ENCODE measurements at regions not wholly inside any gene's neighbourhood (a gene's known extent, or its start where the extent isn't known, plus 50 kb on each side); places are given as distances from the start of the nearest gene placed in this dataset.

DNA sequence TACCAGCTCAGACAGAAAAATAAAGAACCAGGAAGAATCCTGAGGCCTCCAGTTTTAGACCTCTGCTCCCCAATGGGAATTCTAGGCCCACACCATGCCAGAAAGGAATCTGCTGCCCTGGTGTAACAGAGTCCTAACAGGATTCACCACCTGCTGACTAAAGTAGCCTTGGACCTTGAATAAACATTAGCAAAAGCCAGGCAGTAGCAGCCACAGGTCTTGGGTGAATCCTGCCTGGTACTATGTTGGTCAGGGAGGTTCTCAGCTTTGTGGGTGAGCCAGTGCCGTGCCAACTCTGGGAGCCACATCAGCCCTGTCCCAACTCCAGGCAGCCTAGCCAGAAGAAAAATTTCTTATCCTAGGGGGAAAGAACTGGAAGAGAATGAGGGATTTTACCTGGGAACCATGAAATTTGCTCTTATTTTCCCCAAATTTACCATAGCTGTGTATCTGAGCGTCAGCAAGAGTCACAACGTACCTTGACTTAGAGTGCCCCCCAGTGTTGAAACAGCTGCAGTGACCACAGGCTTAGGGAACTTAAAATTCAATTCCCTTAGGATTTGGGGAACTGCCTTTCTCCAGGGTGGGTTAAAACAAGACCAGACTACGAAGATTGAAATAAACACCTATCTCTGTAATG is 1895.6 kb upstream of the PRR20A start:
- no peak for DNase-seq (ENCODE audit: low read depth)

DNA sequence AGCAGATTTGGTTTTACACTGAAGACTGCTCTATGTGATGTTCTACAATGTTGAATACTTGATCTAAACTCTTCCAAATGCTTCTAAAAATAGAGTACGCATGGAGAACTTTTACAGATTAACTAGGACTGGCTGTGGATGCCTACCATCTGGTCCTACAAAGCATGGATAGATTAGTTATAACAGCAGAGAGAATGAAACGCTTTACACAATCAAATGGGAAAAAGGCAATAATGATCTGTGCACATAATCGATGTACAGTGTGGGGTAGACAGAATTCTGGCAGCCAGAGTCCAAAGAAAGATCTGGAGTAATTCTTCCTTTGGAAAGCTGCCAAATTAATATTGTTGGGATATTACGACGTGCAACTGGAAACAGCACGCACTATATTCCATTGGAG is 1885.5 kb upstream of the PRR20A start:
- DNase-seq (ENCODE audit: low read depth) = no peak

GRCh38 chr13:55263045-55263444 is 1877.7 kb upstream of the PRR20A start:
- no peak for DNase-seq (ENCODE audit: low read depth)

DNA sequence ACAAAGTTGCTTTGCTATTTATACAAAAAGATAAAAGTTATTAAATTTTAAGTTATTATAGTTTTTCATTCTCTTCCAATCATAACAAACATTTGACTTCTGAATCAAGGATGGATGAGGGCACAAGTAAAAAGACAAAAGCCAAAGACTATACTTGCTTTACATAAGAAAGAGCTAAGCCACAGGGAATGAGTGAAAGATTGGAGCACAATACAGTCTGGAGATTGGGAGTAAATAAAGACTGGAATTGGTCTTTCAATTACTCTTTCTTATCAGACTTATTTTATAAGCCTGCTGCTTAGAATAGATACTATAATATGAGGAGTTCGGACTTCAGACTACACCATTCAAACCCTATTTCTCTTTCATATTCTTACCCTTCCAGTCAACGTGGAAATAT is 1874.1 kb upstream of the PRR20A start:
- DNase-seq (ENCODE audit: low read depth) = no peak

DNA sequence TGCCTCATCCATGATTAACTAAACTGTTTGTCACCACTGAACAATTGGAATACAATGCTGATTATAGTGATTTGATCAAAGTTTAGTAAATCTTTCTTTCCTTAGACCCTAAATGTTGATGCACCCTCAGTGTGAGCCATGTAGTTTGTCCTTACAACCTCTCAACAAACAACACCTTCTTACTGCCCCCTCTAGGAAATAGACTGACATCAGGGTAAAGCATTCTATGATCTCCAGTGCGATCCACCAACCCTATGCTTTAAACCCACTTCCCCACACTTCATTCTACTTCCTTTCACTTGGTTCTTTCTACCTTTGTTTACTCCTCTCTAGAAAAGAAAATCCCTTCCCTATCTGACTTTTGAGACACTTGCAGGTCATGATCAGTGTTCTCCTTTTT is 1842.5 kb upstream of the PRR20A start:
- DNase-seq (ENCODE audit: low read depth) = no peak

DNA sequence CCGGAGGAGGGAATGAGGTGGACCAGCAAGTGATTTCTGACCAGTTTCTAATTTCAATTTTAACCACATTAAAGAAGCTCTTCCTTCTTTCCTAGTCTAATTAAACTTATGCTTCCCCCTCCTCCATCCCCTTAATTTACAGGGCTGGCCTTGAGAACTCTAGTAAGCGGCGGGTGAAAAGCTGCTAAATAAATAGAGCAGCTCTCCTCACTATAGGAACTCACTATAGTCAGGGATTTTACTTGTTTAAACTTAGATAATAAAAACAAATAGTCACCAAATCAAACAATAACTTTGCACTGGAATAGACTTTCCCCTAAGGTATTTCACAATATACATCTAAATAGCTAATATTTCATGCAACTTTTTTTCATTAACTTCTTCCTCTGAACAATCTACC is 1838.2 kb upstream of the PRR20A start:
- DNase-seq (ENCODE audit: low read depth) = no peak

- DNase-seq (ENCODE audit: low read depth) = no peak
These were observed 1832.8 kb upstream of the PRR20A start for GRCh38 chr13:55307909-55308308.

DNA sequence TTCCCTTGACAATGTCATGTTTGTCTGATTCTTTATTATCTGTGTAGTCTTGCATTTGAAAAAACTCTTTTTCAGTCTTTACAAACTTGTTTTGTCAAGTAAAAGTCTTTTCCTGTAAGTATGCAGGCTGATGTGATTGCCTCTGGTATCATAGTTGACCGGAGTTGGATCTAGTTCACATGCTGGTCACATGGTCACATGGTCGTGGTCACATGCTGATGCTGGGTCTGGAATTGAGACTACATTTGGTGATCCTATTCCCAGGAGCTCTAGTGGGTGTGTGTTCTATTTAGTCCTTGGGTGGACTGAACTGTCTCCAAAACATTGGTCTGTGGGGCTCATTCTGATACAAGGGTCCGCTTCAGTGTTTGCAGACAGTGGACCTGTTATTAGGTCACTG is 1798.8 kb upstream of the PRR20A start:
- no peak for DNase-seq (ENCODE audit: low read depth)

DNA sequence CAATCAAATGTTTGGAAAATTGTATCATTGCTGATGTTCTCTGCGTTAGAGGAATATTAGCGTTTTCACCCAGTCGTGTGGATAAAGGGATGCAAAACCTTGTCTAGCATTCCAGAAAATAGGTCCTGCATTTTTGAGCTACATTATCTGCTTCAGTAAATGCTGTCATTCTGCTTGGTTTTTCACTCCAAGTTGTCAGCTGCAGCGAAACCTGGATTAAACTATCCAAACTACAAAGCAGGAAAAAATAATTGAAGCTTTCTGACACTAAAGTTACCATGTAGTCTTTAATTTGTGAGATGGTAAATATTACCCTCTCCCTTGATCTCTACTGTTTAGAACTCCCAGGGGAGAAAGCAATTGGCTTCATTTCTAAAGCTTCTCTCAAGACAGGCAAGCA is 1795.5 kb upstream of the PRR20A start:
- DNase-seq (ENCODE audit: low read depth) = no peak

DNA sequence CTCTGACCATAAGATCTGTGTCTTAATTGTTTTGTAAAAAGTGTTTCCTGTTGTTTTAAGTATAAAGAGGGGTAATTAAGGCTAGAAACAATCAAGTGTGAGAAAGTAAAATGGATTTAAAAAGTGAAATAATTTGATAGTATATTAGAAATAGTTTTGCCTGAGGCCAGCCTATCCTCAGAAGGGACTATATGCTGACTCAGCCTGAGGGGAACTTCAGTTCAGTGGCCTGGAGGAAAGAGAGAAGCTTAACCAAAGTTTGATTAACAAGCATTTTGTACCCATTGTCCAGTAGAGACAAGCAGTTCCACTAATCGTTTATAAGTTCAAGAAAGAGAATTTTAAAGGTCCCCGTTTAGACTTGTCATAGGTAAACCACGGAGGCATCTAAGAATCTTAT is 1793.2 kb upstream of the PRR20A start:
- no peak for DNase-seq (ENCODE audit: low read depth)

DNA sequence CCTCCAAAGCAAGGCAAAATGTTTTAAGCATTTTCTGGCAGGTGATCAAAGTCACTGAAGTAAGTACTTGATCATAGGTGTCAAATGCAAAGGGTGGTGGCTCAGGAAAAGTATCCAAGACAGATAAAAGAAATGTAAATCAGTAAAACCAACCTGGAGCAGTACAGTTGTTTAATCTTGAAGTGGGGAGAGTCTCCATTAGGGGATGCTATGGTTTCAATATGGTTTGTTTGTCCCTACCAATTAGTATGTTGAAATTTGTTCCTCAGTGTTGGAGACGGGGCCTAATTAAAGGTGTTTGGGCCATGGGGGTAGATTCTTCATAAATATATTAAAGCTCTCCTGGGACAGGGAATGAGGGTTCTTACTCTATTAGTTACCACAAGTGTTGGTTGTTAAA is 1781.7 kb upstream of the PRR20A start:
- no peak for DNase-seq (ENCODE audit: low read depth)

DNA sequence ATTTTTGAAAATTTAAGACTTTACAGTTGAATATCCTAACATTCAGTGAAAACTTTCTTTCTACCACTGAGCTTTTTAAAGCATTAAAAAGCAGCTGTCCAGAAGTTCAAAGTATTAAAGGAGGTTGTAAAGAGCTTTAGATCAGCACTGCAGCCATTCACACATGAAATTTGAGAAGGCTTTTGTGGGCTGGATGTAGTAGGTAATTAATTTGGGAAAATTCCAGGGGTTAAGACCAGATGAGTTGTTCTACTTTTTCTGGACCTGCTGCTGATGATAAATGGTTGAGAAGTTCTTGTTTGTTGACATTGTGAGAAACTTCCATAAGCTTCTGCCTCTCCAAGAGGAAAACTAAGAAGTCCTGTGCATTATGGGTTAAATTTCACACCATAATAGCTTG is 1779.6 kb upstream of the PRR20A start:
- no peak for DNase-seq (ENCODE audit: low read depth)

GRCh38 chr13:55366676-55367075 is 1774.0 kb upstream of the PRR20A start:
- no peak for DNase-seq (ENCODE audit: low read depth)

GRCh38 chr13:55394470-55394869 is 1746.2 kb upstream of the PRR20A start:
- no peak for DNase-seq (ENCODE audit: low read depth)

DNA sequence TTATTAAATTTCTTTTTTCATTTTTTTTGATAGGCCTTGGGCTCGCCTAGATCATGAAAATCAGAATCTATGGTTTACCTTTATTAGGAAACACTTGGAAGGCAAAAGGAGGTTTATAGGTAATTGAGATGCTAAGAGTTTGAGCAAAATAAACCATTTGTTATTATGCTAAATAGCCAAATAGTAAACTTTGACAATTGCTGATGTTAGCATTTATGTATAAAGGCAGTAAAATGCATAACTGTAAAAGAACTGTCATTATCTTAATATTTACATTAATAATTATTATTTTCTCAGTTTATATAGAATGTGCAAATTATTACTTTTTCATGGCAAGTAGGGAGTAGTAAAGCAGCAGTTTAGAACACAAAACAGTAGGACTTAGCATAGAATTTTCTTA is 1737.8 kb upstream of the PRR20A start:
- DNase-seq (ENCODE audit: low read depth) = no peak

DNA sequence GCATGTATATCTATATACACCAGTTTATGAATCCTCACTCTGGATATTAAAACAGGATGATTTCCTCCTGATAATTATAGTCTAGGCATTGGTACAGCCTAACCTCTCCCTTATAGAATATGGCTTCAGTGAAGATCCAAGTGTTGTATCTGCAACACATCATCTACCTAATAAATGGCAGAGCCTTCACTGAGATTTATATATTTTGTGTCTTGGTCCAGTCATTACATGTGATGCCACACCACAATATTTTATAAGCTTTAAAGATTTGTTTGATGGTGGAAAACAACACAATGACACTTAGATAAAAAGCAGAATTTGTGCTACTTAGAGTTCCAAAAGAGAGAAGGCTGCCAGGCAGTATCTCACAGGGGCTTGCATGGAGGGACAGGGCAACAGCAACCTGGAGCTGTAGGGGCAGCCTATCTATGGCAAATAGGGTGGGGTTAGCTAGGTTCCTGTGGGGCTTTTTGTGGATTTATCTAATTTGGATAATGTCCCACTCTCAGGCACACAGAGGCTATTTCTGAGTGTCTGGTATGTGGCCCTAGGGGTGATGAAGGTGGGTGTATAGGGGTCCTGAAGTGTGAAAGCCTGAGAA is 1736.7 kb upstream of the PRR20A start:
- DNase-seq (ENCODE audit: low read depth) = no peak

- no peak for DNase-seq (ENCODE audit: low read depth)
These were observed 1730.1 kb upstream of the PRR20A start for GRCh38 chr13:55410398-55411330.

- DNase-seq (ENCODE audit: low read depth) = no peak
These were observed 1722.6 kb upstream of the PRR20A start for GRCh38 chr13:55418095-55418494.

DNA sequence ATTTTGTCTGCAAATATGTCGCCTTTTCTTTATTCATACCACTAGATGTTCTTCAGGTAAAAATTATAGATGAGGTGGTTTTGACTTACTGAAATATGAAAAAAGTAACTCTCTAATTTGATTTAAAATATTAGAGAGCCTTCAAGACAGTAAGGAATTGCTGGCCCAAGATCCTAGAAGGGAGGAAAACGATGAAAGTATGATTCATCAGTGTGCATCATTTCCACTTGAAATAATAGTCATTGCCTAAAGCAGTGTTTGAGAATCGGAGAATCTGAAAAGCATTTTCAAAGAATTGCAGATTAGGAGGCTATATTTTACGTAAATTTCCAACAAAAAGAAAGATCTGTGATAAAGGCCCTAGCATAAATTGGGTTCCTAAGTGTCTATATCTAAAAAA is 1707.9 kb upstream of the PRR20A start:
- no peak for DNase-seq (ENCODE audit: low read depth)

- DNase-seq (ENCODE audit: low read depth) = no peak
These were observed 1703.6 kb upstream of the PRR20A start for GRCh38 chr13:55437162-55437561.

DNA sequence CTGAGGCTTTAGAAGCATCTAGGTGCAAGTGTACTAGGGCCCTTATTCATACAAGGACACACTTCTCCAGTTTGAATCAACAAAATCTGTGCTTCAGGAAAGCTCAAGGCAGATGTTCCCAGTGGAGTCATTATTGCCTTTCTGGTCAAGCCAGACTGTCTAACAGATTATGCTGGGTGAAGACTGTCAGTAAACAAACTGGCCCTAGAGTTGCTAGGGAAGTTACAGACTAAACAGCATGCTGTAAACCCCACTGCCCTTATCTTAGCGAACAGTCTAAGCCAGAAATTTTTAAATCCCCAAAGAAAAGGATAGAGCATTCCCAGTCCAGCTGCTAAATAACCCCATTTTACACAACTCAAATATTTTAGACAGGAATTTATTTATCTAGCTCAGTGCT is 1701.3 kb upstream of the PRR20A start:
- no peak for DNase-seq (ENCODE audit: low read depth)

- no peak for DNase-seq (ENCODE audit: low read depth)
These were observed 1700.1 kb upstream of the PRR20A start for GRCh38 chr13:55440465-55441085.

GRCh38 chr13:55464222-55464621 is 1676.5 kb upstream of the PRR20A start:
- no peak for DNase-seq (ENCODE audit: low read depth)
